OCI-LY7 (cell line): ENCODE measurements at regions not wholly inside any gene's neighbourhood (a gene's known extent, or its start where the extent isn't known, plus 50 kb on each side); places are given as distances from the start of the nearest gene placed in this dataset.

Experiments
- EZH2phosphoT487 ChIP-seq: fragments of 200-600 bp; sonication (generic); IDR thresholded peaks from 2 replicates; pipeline ENCODE4 v1.6.1; 2018; ENCODE audit warnings: low read depth, borderline replicate concordance, mild to moderate bottlenecking, mixed run types, antibody characterized with exemption, low read length, moderate library complexity, mixed read lengths
- TF ChIP-seq, protein P1 (sequence below): fragments of 200-600 bp; sonication (generic); conservative IDR thresholded peaks from 2 replicates; pipeline ENCODE4 v1.5.1; 2014; ENCODE audit warnings: mild to moderate bottlenecking, antibody characterized with exemption, low read length, moderate library complexity, mixed read lengths

DNA sequence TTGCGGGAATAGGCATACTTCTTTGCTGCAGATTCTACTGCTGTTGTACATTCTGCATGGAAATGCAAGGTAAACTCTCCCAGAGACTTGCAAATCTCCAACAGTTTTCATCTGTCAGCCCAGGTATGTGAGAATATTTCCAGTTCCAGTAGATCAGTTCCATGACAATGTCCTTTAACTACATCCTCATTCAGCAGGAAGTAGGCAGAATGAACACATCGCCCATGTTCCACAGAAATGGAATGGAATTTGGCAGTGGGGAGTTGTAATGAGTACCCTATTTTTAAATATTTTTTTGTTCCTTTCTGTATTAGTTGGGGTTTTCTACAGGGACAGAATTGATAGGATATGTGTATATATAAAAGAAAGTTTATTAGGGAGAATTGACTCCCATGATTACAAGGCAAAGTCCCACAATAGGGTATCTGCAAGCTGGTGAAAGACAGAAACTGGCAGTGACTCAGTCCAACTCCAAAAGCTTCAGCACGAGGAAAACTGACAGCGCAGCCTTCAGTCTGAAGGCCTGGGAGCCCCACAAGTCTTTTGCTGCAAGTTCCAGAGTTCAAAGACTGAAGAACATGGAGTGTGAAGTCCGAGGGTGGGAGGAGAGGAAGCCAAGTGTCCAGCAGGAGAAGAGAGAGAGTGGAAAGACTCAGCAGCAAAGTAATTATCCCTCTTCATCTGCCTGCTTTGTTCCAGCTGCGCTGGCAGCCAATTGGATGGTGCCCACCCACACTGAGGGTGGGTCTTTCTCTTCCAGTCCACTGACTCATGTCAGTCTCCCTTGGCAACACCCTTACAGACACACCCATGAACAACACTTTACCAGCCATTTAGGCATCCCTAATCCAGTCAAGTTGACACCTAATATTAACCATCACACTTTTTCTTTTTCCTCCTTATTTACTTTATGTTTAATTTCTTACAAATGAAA is 110.4 kb upstream of the SCAF11 start:
- TF ChIP-seq, protein P1, sequence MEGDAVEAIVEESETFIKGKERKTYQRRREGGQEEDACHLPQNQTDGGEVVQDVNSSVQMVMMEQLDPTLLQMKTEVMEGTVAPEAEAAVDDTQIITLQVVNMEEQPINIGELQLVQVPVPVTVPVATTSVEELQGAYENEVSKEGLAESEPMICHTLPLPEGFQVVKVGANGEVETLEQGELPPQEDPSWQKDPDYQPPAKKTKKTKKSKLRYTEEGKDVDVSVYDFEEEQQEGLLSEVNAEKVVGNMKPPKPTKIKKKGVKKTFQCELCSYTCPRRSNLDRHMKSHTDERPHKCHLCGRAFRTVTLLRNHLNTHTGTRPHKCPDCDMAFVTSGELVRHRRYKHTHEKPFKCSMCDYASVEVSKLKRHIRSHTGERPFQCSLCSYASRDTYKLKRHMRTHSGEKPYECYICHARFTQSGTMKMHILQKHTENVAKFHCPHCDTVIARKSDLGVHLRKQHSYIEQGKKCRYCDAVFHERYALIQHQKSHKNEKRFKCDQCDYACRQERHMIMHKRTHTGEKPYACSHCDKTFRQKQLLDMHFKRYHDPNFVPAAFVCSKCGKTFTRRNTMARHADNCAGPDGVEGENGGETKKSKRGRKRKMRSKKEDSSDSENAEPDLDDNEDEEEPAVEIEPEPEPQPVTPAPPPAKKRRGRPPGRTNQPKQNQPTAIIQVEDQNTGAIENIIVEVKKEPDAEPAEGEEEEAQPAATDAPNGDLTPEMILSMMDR, result no peak
- no peak for TF ChIP-seq EZH2phosphoT487
